ENCODE measurements at regions not wholly inside any gene's neighbourhood (a gene's known extent, or its start where the extent isn't known, plus 50 kb on each side); places are given as distances from the start of the nearest gene placed in this dataset.

GRCh38 chr11:95515371-95515770 lies 274.2 kb downstream of the FAM76B start:
- DNase-seq (ENCODE audit: low read depth, low spot score), result no peak

- DNase-seq (ENCODE audit: low read depth, low spot score), result no peak
Observed at GRCh38 chr11:95514416-95515110, 275.0 kb downstream of the FAM76B start.

GRCh38 chr11:95512682-95513081 lies 276.9 kb downstream of the FAM76B start:
- no peak for DNase-seq (ENCODE audit: low read depth, low spot score)

GRCh38 chr11:95512177-95512576 lies 277.4 kb downstream of the FAM76B start:
- no peak for DNase-seq (ENCODE audit: low read depth, low spot score)

- no peak for DNase-seq (ENCODE audit: low read depth, low spot score)
Observed at GRCh38 chr11:95508219-95508890, 277.4 kb upstream of the SESN3 start.

- no peak for DNase-seq (ENCODE audit: low read depth, low spot score)
Observed at GRCh38 chr11:95507794-95508193, 276.8 kb upstream of the SESN3 start.

GRCh38 chr11:95506777-95507176 lies 275.8 kb upstream of the SESN3 start:
- DNase-seq (ENCODE audit: low read depth, low spot score), result no peak

- DNase-seq (ENCODE audit: low read depth, low spot score), result no peak
Observed at GRCh38 chr11:95505927-95506426, 275.0 kb upstream of the SESN3 start.

- DNase-seq (ENCODE audit: low read depth, low spot score), result no peak
Observed at GRCh38 chr11:95503047-95503446, 272.0 kb upstream of the SESN3 start.

- DNase-seq (ENCODE audit: low read depth, low spot score), result no peak
Observed at GRCh38 chr11:95502522-95502921, 271.5 kb upstream of the SESN3 start.

GRCh38 chr11:95501761-95502266 lies 270.8 kb upstream of the SESN3 start:
- no peak for DNase-seq (ENCODE audit: low read depth, low spot score)

GRCh38 chr11:95500466-95500865 lies 269.5 kb upstream of the SESN3 start:
- DNase-seq (ENCODE audit: low read depth, low spot score), result no peak

GRCh38 chr11:95499516-95500135 lies 268.6 kb upstream of the SESN3 start:
- no peak for DNase-seq (ENCODE audit: low read depth, low spot score)

- no peak for DNase-seq (ENCODE audit: low read depth, low spot score)
Observed at GRCh38 chr11:95498722-95499425, 267.9 kb upstream of the SESN3 start.

- no peak for DNase-seq (ENCODE audit: low read depth, low spot score)
Observed at GRCh38 chr11:95496901-95497300, 265.9 kb upstream of the SESN3 start.

- DNase-seq (ENCODE audit: low read depth, low spot score), result no peak
Observed at GRCh38 chr11:95495706-95496105, 264.7 kb upstream of the SESN3 start.

- DNase-seq (ENCODE audit: low read depth, low spot score), result no peak
Observed at GRCh38 chr11:95494856-95495255, 263.9 kb upstream of the SESN3 start.

- no peak for DNase-seq (ENCODE audit: low read depth, low spot score)
Observed at GRCh38 chr11:95494167-95494566, 263.2 kb upstream of the SESN3 start.

GRCh38 chr11:95490625-95491024 lies 259.6 kb upstream of the SESN3 start:
- DNase-seq (ENCODE audit: low read depth, low spot score), result no peak

- no peak for DNase-seq (ENCODE audit: low read depth, low spot score)
Observed at GRCh38 chr11:95487938-95488337, 256.9 kb upstream of the SESN3 start.

GRCh38 chr11:95487391-95487790 lies 256.4 kb upstream of the SESN3 start:
- no peak for DNase-seq (ENCODE audit: low read depth, low spot score)

- DNase-seq (ENCODE audit: low read depth, low spot score), result no peak
Observed at GRCh38 chr11:95486979-95487378, 256.0 kb upstream of the SESN3 start.

Data from pulmonary artery endothelial cell (primary cell).